ENCODE measurements at regions not wholly inside any gene's neighbourhood (a gene's known extent, or its start where the extent isn't known, plus 50 kb on each side); places are given as distances from the start of the nearest gene placed in this dataset.

DNA sequence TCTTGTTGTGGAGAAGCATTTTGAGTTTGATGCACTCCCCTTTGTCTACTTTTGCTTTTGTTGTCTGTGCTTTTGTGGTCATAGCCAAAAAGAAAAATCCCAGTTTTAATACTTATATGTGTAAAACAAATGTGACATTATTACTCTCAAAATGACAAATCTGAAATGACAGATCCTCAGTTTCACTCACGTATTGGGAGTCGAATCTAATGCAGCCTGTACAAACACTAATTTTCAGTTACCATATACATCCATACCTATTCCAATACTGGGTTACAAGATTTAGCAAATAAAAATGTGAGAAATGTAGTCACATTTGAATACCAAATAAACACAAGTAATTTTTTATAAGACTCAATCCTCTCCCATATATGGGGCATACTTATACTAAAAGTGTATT lies 148.2 kb upstream of the ZNF516 start:
- TF ChIP-seq, protein P1, sequence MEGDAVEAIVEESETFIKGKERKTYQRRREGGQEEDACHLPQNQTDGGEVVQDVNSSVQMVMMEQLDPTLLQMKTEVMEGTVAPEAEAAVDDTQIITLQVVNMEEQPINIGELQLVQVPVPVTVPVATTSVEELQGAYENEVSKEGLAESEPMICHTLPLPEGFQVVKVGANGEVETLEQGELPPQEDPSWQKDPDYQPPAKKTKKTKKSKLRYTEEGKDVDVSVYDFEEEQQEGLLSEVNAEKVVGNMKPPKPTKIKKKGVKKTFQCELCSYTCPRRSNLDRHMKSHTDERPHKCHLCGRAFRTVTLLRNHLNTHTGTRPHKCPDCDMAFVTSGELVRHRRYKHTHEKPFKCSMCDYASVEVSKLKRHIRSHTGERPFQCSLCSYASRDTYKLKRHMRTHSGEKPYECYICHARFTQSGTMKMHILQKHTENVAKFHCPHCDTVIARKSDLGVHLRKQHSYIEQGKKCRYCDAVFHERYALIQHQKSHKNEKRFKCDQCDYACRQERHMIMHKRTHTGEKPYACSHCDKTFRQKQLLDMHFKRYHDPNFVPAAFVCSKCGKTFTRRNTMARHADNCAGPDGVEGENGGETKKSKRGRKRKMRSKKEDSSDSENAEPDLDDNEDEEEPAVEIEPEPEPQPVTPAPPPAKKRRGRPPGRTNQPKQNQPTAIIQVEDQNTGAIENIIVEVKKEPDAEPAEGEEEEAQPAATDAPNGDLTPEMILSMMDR (IDR thresholded peaks at IDR 0.05): no peak
- no peak for TF ChIP-seq POLR2A (IDR thresholded peaks at IDR 0.05)

Measured in right lobe of liver (tissue), 4 donors.